CD4-positive, alpha-beta T cell (primary cell): ENCODE measurements at regions not wholly inside any gene's neighbourhood (a gene's known extent, or its start where the extent isn't known, plus 50 kb on each side); places are given as distances from the start of the nearest gene placed in this dataset.

Source experiments
- ATAC-seq: fragments of 200-7000 bp; cut with Tn5 transposase; one replicate; pipeline ENCODE4 v1.10.0; 2022; ENCODE audit warnings: mild to moderate bottlenecking; ENCODE audit not compliant: poor library complexity
- CTCF ChIA-PET: fragments of 350-600 bp; sonication (Branson Sonifier 250); formaldehyde crosslinking; loops from one replicate; lab custom pipeline; 2021; ENCODE audit warnings: antibody characterized with exemption, inconsistent platforms; lab: Charles Lee
- POLR2A ChIA-PET: fragments of 350-600 bp; sonication (Branson Sonifier 250); formaldehyde crosslinking; loops from one replicate; lab custom pipeline; 2021; ENCODE audit warnings: antibody characterized with exemption, inconsistent platforms; lab: Charles Lee
- DNase-seq, 14 experiments: peaks; one replicate each; pipeline ENCODE4 v3.0.0-alpha.2; 2013 to 2020; ENCODE audit warnings: mixed read lengths in 2 of 14
- H3K27ac ChIP-seq, 2 donors: one replicate each; pipeline versions ENCODE4 v1.5.1 to v1.7.0; 2013; ENCODE audit warnings: low read length in 2 of 2, low read depth in 1 of 2, mild to moderate bottlenecking in 1 of 2
- H3K27me3 ChIP-seq, 2 experiments: 1 replicate in 1 of 2; 2 replicates in 1 of 2; pipeline versions ENCODE4 v1.6.1 to v1.7.0; 2013; ENCODE audit warnings: low read length in 2 of 2, control low read depth in 1 of 2, mild to moderate bottlenecking in 1 of 2, moderate library complexity in 1 of 2; ENCODE audit not compliant: insufficient read depth in 2 of 2, control insufficient read depth in 1 of 2
- H3K36me3 ChIP-seq: one replicate; pipeline ENCODE4 v1.6.1; 2013; ENCODE audit warnings: low read length, control low read depth; ENCODE audit not compliant: insufficient read depth
- H3K4me1 ChIP-seq: one replicate; pipeline ENCODE4 v1.6.1; 2013; ENCODE audit warnings: low read length, control low read depth; ENCODE audit not compliant: insufficient read depth
- H3K4me3 ChIP-seq: one replicate; pipeline ENCODE4 v1.5.1; 2013; ENCODE audit warnings: mild to moderate bottlenecking, low read length, moderate library complexity
- H3K9me3 ChIP-seq, 2 experiments: 1 replicate in 1 of 2; 2 replicates in 1 of 2; pipeline versions ENCODE4 v1.6.1 to v1.7.0; 2013; ENCODE audit warnings: low read length in 2 of 2, mild to moderate bottlenecking in 2 of 2, control low read depth in 1 of 2, moderate library complexity in 1 of 2; ENCODE audit not compliant: control insufficient read depth in 1 of 2, insufficient read depth in 1 of 2
- H3K27ac Mint-ChIP-seq: one replicate; pipeline ENCODE4 v1.8.0; 2020; ENCODE audit warnings: mixed read lengths
- H3K27me3 Mint-ChIP-seq: one replicate; pipeline ENCODE4 v1.8.0; 2021; ENCODE audit warnings: mixed read lengths
- H3K36me3 Mint-ChIP-seq: one replicate; pipeline ENCODE4 v1.8.0; 2021; ENCODE audit warnings: low read depth, mixed read lengths
- H3K4me1 Mint-ChIP-seq: one replicate; pipeline ENCODE4 v1.8.0; 2021; ENCODE audit warnings: low read depth, mixed read lengths
- H3K4me3 Mint-ChIP-seq: one replicate; pipeline ENCODE4 v1.8.0; 2020; ENCODE audit warnings: mild to moderate bottlenecking, mixed read lengths
- H3K9me3 Mint-ChIP-seq: one replicate; pipeline ENCODE4 v1.8.0; 2020; ENCODE audit warnings: mixed read lengths
- CTCF ChIP-seq: fragments of 200-600 bp; IDR thresholded peaks from one replicate; pipeline ENCODE4 v1.8.0; 2022; ENCODE audit warnings: antibody characterized with exemption, mild to moderate bottlenecking
- intact Hi-C, 2 experiments: fragments of 100-400 bp; cut with DNase I in 1 of 2; cut with micrococcal nuclease in 1 of 2; formaldehyde crosslinking; loops; one replicate each; pipeline versions ENCODE4 v1.15.1 to v1.9.0; 2023 to 2025; cut with DNase I, micrococcal nuclease

GRCh38 chr15:62769604-62770003 is 272.9 kb upstream of the TPM1 start:
- Mint-ChIP-seq H3K27me3 (no peaks in the 10 kb centered on the region), H3K4me3 (no peak overlapping the region), H3K27ac (no peak overlapping the region), H3K36me3 (no peaks in the 10 kb centered on the region), H3K4me1 (no peaks in the 10 kb centered on the region), H3K9me3 (no peaks in the 10 kb centered on the region)
- no peak for ATAC-seq
- ChIA-PET POLR2A (no interaction called here), CTCF (no interaction called here)
- H3K36me3 ChIP-seq: no peaks in the 10 kb centered on the region
- intact Hi-C loops: no loop called here
- no peak for TF ChIP-seq CTCF
- no peak overlapping the region for H3K4me3 ChIP-seq
- H3K27me3 ChIP-seq: no peaks in the 10 kb centered on the region
- no peaks in the 10 kb centered on the region for H3K9me3 ChIP-seq
- no peaks in the 10 kb centered on the region for H3K4me1 ChIP-seq
- H3K27ac ChIP-seq: no peak overlapping the region
- DNase-seq: no peak

GRCh38 chr15:62770111-62770660 is 272.4 kb upstream of the TPM1 start:
- H3K4me3 Mint-ChIP-seq: no peak overlapping the region
- CTCF ChIA-PET: no interaction called here
- H3K27ac ChIP-seq: no peak overlapping the region
- H3K36me3 Mint-ChIP-seq: no peaks in the 10 kb centered on the region
- POLR2A ChIA-PET: no interaction called here
- no peaks in the 10 kb centered on the region for H3K36me3 ChIP-seq
- no peaks in the 10 kb centered on the region for H3K9me3 ChIP-seq
- H3K4me3 ChIP-seq: no peak overlapping the region
- H3K4me1 Mint-ChIP-seq: no peaks in the 10 kb centered on the region
- intact Hi-C loops: no loop called here
- H3K27ac Mint-ChIP-seq: no peak overlapping the region
- DNase-seq: no peak
- no peaks in the 10 kb centered on the region for H3K4me1 ChIP-seq
- no peak for ATAC-seq
- no peaks in the 10 kb centered on the region for H3K27me3 Mint-ChIP-seq
- no peaks in the 10 kb centered on the region for H3K27me3 ChIP-seq
- TF ChIP-seq CTCF: no peak
- no peaks in the 10 kb centered on the region for H3K9me3 Mint-ChIP-seq

GRCh38 chr15:62770752-62771151 is 271.8 kb upstream of the TPM1 start:
- Mint-ChIP-seq H3K9me3 (no peaks in the 10 kb centered on the region), H3K27me3 (no peaks in the 10 kb centered on the region), H3K4me3 (no peak overlapping the region), H3K36me3 (no peaks in the 10 kb centered on the region), H3K4me1 (no peaks in the 10 kb centered on the region), H3K27ac (no peak overlapping the region)
- H3K9me3 ChIP-seq: no peaks in the 10 kb centered on the region
- intact Hi-C loops: no loop called here
- TF ChIP-seq CTCF: no peak
- H3K4me3 ChIP-seq: no peak overlapping the region
- no peaks in the 10 kb centered on the region for H3K36me3 ChIP-seq
- no peaks in the 10 kb centered on the region for H3K27me3 ChIP-seq
- ChIA-PET CTCF (no interaction called here), POLR2A (no interaction called here)
- DNase-seq (no peak), ATAC-seq (no peak)
- no peaks in the 10 kb centered on the region for H3K4me1 ChIP-seq
- no peak overlapping the region for H3K27ac ChIP-seq
